MM.1S (cell line): ENCODE measurements at regions not wholly inside any gene's neighbourhood (a gene's known extent, or its start where the extent isn't known, plus 50 kb on each side); places are given as distances from the start of the nearest gene placed in this dataset.

Experiments used
- CTCF ChIP-seq: fragments of 300-600 bp; sonication (generic); IDR thresholded peaks from 2 replicates; pipeline ENCODE4 v1.5.1; 2016; ENCODE audit warnings: antibody characterized with exemption, low read length, mixed read lengths
- EZH2 ChIP-seq: fragments of 300-600 bp; sonication (generic); optimal IDR thresholded peaks from 2 replicates; pipeline ENCODE3; 2017; ENCODE audit warnings: low read depth, mild to moderate bottlenecking, antibody characterized with exemption, low read length, mixed read lengths

- no peak for TF ChIP-seq CTCF
- no peak for TF ChIP-seq EZH2
Observed at GRCh38 chr7:45435131-45435530, 139.0 kb upstream of the ADCY1 start.
